ENCODE measurements at regions not wholly inside any gene's neighbourhood (a gene's known extent, or its start where the extent isn't known, plus 50 kb on each side); places are given as distances from the start of the nearest gene placed in this dataset.

- H2AFZ ChIP-seq (ENCODE audit: control insufficient read depth, low read depth, low read length), result no peak overlapping the region
- ChIA-PET POLR2A (no interaction called here), RAD21 (ENCODE audit: unreplicated experiment) (no interaction called here), CTCF (no interaction called here), SMC1A (ENCODE audit: uncharacterized antibody, unreplicated experiment) (no interaction called here)
- WGBS (ENCODE audit: insufficient coverage, insufficient replicate concordance, low lambda C conversion rate, missing lambda C conversion rate), result 32% methylated on average over 10 of the region's 10 CpGs
- no peak overlapping the region for H3K9ac ChIP-seq (ENCODE audit: control insufficient read depth, insufficient read depth, low read length)
- TF ChIP-seq SUZ12 (IDR thresholded peaks at IDR 0.05; ENCODE audit: unreplicated experiment) (no peak), ZNF622 (IDR thresholded peaks at IDR 0.05) (no peak)
- in situ Hi-C loops (cut with MboI) (no loop called here), intact Hi-C loops (cut with micrococcal nuclease; ENCODE audit: unreplicated experiment) (no loop called here)
- H3K79me2 ChIP-seq (ENCODE audit: control insufficient read depth, insufficient read depth, low read length), result no peaks in the 10 kb centered on the region
- DNase-seq (ENCODE audit: low read depth, low spot score), result no peak
- H3K9me3 ChIP-seq (replicated peaks; ENCODE audit: control insufficient read depth, insufficient read depth, low read length), result no peaks in the 10 kb centered on the region
- H3K4me3 ChIP-seq, result no peak overlapping the region
- no peaks in the 10 kb centered on the region for H3K4me1 ChIP-seq (ENCODE audit: control insufficient read depth, insufficient read depth, low read length)
- no peaks in the 10 kb centered on the region for H3K27me3 ChIP-seq (replicated peaks in 1 of 2; ENCODE audit: control insufficient read depth in 2 of 2, insufficient read depth in 2 of 2, low read length in 1 of 2)
- H3K27ac ChIP-seq (ENCODE audit: control insufficient read depth, insufficient read depth), result no peak overlapping the region
- H4K20me1 ChIP-seq (ENCODE audit: control insufficient read depth, insufficient read depth), result no peaks in the 10 kb centered on the region
- ATAC-seq, result no peak
- no TSS peak for BruUV-seq (replicated peaks)
- H3K4me2 ChIP-seq (ENCODE audit: control insufficient read depth, insufficient read depth), result no peak overlapping the region
- FAIRE-seq, result no peak
- no peaks in the 10 kb centered on the region for H3K36me3 ChIP-seq (ENCODE audit: control insufficient read depth in 2 of 2, insufficient read depth in 2 of 2, low read length in 1 of 2)
Observed at GRCh38 chr16:87007907-87008306, 309.3 kb downstream of the C16orf95 start.

GRCh38 chr16:87008664-87009063 is 308.5 kb downstream of the C16orf95 start:
- no peak overlapping the region for H3K9ac ChIP-seq (ENCODE audit: control insufficient read depth, insufficient read depth, low read length)
- RAD21 ChIA-PET (ENCODE audit: unreplicated experiment), result no interaction called here
- intact Hi-C loops (cut with micrococcal nuclease; ENCODE audit: unreplicated experiment) (no loop called here), in situ Hi-C loops (cut with MboI) (no loop called here)
- SMC1A ChIA-PET (ENCODE audit: uncharacterized antibody, unreplicated experiment), result interaction anchor here (0.6 kb wide), 1 partner anchor 12 kb away, joined by 3 read pairs; no protein-coding TSS in a partner anchor
- no peaks in the 10 kb centered on the region for H3K79me2 ChIP-seq (ENCODE audit: control insufficient read depth, insufficient read depth, low read length)
- POLR2A ChIA-PET, result no interaction called here
- no peaks in the 10 kb centered on the region for H3K27me3 ChIP-seq (replicated peaks in 1 of 2; ENCODE audit: control insufficient read depth in 2 of 2, insufficient read depth in 2 of 2, low read length in 1 of 2)
- FAIRE-seq (no peak), DNase-seq (ENCODE audit: low read depth, low spot score) (no peak), ATAC-seq (no peak)
- no peak overlapping the region for H3K27ac ChIP-seq (ENCODE audit: control insufficient read depth, insufficient read depth)
- no peaks in the 10 kb centered on the region for H4K20me1 ChIP-seq (ENCODE audit: control insufficient read depth, insufficient read depth)
- H3K36me3 ChIP-seq (ENCODE audit: control insufficient read depth in 2 of 2, insufficient read depth in 2 of 2, low read length in 1 of 2), result no peaks in the 10 kb centered on the region
- no peak overlapping the region for H3K4me3 ChIP-seq
- 36% methylated on average over 5 of the region's 5 CpGs for WGBS (ENCODE audit: insufficient coverage, insufficient replicate concordance, low lambda C conversion rate, missing lambda C conversion rate)
- H3K4me1 ChIP-seq (ENCODE audit: control insufficient read depth, insufficient read depth, low read length), result no peaks in the 10 kb centered on the region
- no peak overlapping the region for H3K4me2 ChIP-seq (ENCODE audit: control insufficient read depth, insufficient read depth)
- no TSS peak for BruUV-seq (replicated peaks)
- CTCF ChIA-PET, result interaction anchor here (0.6 kb wide), 1 partner anchor 444 kb away, joined by 5 read pairs; no protein-coding TSS in a partner anchor
- H2AFZ ChIP-seq (ENCODE audit: control insufficient read depth, low read depth, low read length), result no peak overlapping the region
- H3K9me3 ChIP-seq (replicated peaks; ENCODE audit: control insufficient read depth, insufficient read depth, low read length), result no peaks in the 10 kb centered on the region
- TF ChIP-seq E2F8 (IDR thresholded peaks at IDR 0.05; ENCODE audit: low read depth, partially characterized antibody) (no peak), BHLHE40 (IDR thresholded peaks at IDR 0.05; ENCODE audit: borderline replicate concordance in 1 of 2, low read depth in 2 of 2, low read length in 1 of 2) (no peak), TBL1XR1 (IDR thresholded peaks at IDR 0.05; ENCODE audit: low read depth, low read length) (no peak), ZNF274 (IDR thresholded peaks at IDR 0.05; ENCODE audit: insufficient read depth, insufficient read length) (no peak), SRF (IDR thresholded peaks at IDR 0.05; ENCODE audit: low read depth in 2 of 2, low read length in 2 of 2) (no peak), POLR2AphosphoS5 (IDR thresholded peaks at IDR 0.05; ENCODE audit: low read length) (no peak), MXI1 (IDR thresholded peaks at IDR 0.05; ENCODE audit: low read depth, low read length) (no peak), HDGF (IDR thresholded peaks at IDR 0.05) (no peak), NR2C1 (IDR thresholded peaks at IDR 0.05) (no peak), BMI1 (IDR thresholded peaks at IDR 0.05; ENCODE audit: borderline replicate concordance) (no peak), PBX3 (IDR thresholded peaks at IDR 0.05; ENCODE audit: insufficient replicate concordance, low read depth, low read length) (no peak)
